ENCODE measurements at regions not wholly inside any gene's neighbourhood (a gene's known extent, or its start where the extent isn't known, plus 50 kb on each side); places are given as distances from the start of the nearest gene placed in this dataset.

DNA sequence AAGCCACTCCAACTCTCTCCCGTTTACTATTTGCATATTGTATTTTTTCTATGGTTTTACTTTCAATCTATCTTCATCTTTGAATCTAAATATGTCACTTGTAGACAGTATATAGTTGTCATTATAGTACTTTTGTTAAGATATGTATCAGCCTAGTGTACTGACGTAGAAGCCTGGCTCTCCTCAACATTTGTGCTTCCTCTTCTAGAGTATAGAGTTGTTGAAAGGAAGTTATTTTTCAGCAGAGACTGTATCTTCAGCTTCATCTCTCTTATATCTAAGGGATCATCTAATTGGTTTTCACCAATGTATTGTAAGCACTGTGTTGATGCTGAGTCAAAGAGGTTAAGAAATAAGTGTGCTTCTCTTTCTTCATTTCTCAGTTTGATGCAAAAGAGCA, 192.8 kb downstream of the LMO4 start:
- TF ChIP-seq, protein P1, sequence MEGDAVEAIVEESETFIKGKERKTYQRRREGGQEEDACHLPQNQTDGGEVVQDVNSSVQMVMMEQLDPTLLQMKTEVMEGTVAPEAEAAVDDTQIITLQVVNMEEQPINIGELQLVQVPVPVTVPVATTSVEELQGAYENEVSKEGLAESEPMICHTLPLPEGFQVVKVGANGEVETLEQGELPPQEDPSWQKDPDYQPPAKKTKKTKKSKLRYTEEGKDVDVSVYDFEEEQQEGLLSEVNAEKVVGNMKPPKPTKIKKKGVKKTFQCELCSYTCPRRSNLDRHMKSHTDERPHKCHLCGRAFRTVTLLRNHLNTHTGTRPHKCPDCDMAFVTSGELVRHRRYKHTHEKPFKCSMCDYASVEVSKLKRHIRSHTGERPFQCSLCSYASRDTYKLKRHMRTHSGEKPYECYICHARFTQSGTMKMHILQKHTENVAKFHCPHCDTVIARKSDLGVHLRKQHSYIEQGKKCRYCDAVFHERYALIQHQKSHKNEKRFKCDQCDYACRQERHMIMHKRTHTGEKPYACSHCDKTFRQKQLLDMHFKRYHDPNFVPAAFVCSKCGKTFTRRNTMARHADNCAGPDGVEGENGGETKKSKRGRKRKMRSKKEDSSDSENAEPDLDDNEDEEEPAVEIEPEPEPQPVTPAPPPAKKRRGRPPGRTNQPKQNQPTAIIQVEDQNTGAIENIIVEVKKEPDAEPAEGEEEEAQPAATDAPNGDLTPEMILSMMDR (IDR thresholded peaks at IDR 0.05; ENCODE audit: insufficient read depth, low read length) = no peak
- no peak for TF ChIP-seq POLR2AphosphoS5 (IDR thresholded peaks at IDR 0.05; ENCODE audit: low read depth)

All from HL-60 (cell line).